Fibroblast of lung (primary cell): ENCODE measurements at regions not wholly inside any gene's neighbourhood (a gene's known extent, or its start where the extent isn't known, plus 50 kb on each side); places are given as distances from the start of the nearest gene placed in this dataset.

Experiments used
- DNase-seq, 2 donors: peaks; one replicate each; pipeline versions ENCODE4 v3.0.0 to v3.0.0-alpha.2; 2010; ENCODE audit warnings: low read depth in 2 of 2
- H2AFZ ChIP-seq: 2 replicates; pipeline ENCODE4 v1.5.1; 2012; ENCODE audit warnings: low read length, control low read depth, inconsistent platforms
- H3K27ac ChIP-seq: 2 replicates; pipeline ENCODE4 v1.5.1; 2011; ENCODE audit warnings: low read length, control low read depth; ENCODE audit not compliant: insufficient read depth
- H3K27me3 ChIP-seq: 2 replicates; pipeline ENCODE4 v1.5.1; 2011; ENCODE audit warnings: mild to moderate bottlenecking, low read length; ENCODE audit not compliant: control insufficient read depth, insufficient read depth
- H3K36me3 ChIP-seq: 2 replicates; pipeline ENCODE4 v1.5.1; 2011; ENCODE audit warnings: low read length; ENCODE audit not compliant: control insufficient read depth, insufficient read depth
- H3K4me1 ChIP-seq: 2 replicates; pipeline ENCODE4 v1.5.1; 2011; ENCODE audit warnings: low read length; ENCODE audit not compliant: control insufficient read depth, insufficient read depth; ENCODE audit errors: extremely low read depth
- H3K4me2 ChIP-seq: 2 replicates; pipeline ENCODE4 v1.5.1; 2011; ENCODE audit warnings: low read length, control low read depth; ENCODE audit not compliant: insufficient read depth; ENCODE audit errors: extremely low read depth
- H3K4me3 ChIP-seq, 4 experiments: fragments of 200-600 bp in 1 of 4; sonication (generic) in 1 of 4; replicated peaks in 1 of 4; 2 replicates each; pipeline ENCODE4 v1.5.1; 2011 to 2016; ENCODE audit warnings: low read length in 4 of 4, low read depth in 3 of 4, mild to moderate bottlenecking in 3 of 4, control low read depth in 2 of 4, inconsistent platforms in 1 of 4, mixed read lengths in 1 of 4; ENCODE audit not compliant: insufficient read depth in 1 of 4; ENCODE audit errors: control extremely low read depth in 1 of 4
- H3K79me2 ChIP-seq: 2 replicates; pipeline ENCODE4 v1.5.1; 2012; ENCODE audit warnings: mild to moderate bottlenecking, low read length, inconsistent platforms; ENCODE audit not compliant: control insufficient read depth, insufficient read depth
- H3K9ac ChIP-seq: 2 replicates; pipeline ENCODE4 v1.5.1; 2011; ENCODE audit warnings: mild to moderate bottlenecking, low read length, control low read depth; ENCODE audit not compliant: insufficient read depth
- H3K9me3 ChIP-seq: 2 replicates; pipeline ENCODE4 v1.5.1; 2012; ENCODE audit warnings: low read depth, low read length; ENCODE audit not compliant: control insufficient read depth, insufficient read depth
- H4K20me1 ChIP-seq: 2 replicates; pipeline ENCODE4 v1.5.1; 2011; ENCODE audit warnings: low read length; ENCODE audit not compliant: control insufficient read depth, insufficient read depth; ENCODE audit errors: extremely low read depth
- CTCF ChIP-seq, 2 donors: IDR thresholded peaks in 1 of 2; conservative IDR thresholded peaks in 1 of 2; 1 replicate in 1 of 2; 2 replicates in 1 of 2; pipeline ENCODE4 v1.5.1; 2011 to 2012; ENCODE audit warnings: low read length in 2 of 2, control low read depth in 1 of 2, inconsistent platforms in 1 of 2, low read depth in 1 of 2, mild to moderate bottlenecking in 1 of 2
- EZH2 ChIP-seq: IDR thresholded peaks from 2 replicates; pipeline ENCODE4 v1.5.1; 2012; ENCODE audit warnings: low read length, control low read depth, mild to moderate bottlenecking; ENCODE audit errors: missing control alignments

- no peak for DNase-seq
- Histone ChIP-seq H4K20me1 (no peaks in the 10 kb centered on the region), H3K79me2 (no peaks in the 10 kb centered on the region), H3K27me3 (no peaks in the 10 kb centered on the region), H3K9ac (no peak overlapping the region), H3K9me3 (no peaks in the 10 kb centered on the region), H3K36me3 (no peaks in the 10 kb centered on the region), H2AFZ (no peak overlapping the region), H3K4me1 (no peaks in the 10 kb centered on the region), H3K4me2 (no peak overlapping the region), H3K4me3 (no peak overlapping the region), H3K27ac (no peak overlapping the region)
- TF ChIP-seq CTCF (conservative IDR thresholded peaks at IDR 0.05 in 1 of 2, IDR thresholded peaks at IDR 0.05 in 1 of 2; ENCODE audit: low read depth in 1 of 2, low read length in 2 of 2): no peak
- TF ChIP-seq EZH2: no peak
Observed at GRCh38 chr9:81112627-81113452, 576.5 kb downstream of the TLE1 start.

- Histone ChIP-seq H3K27ac (no peak overlapping the region), H3K4me3 (no peak overlapping the region), H3K36me3 (no peaks in the 10 kb centered on the region), H3K27me3 (no peaks in the 10 kb centered on the region), H4K20me1 (no peaks in the 10 kb centered on the region), H3K9me3 (no peaks in the 10 kb centered on the region), H3K4me1 (no peaks in the 10 kb centered on the region), H3K79me2 (no peaks in the 10 kb centered on the region), H3K4me2 (no peak overlapping the region), H2AFZ (no peak overlapping the region), H3K9ac (no peak overlapping the region)
- DNase-seq: no peak
- TF ChIP-seq CTCF (conservative IDR thresholded peaks at IDR 0.05 in 1 of 2, IDR thresholded peaks at IDR 0.05 in 1 of 2; ENCODE audit: low read depth in 1 of 2, low read length in 2 of 2) (no peak), EZH2 (no peak)
Observed at GRCh38 chr9:81108821-81109220, 580.5 kb downstream of the TLE1 start.

GRCh38 chr9:81108391-81108790 is 581.0 kb downstream of the TLE1 start:
- Histone ChIP-seq H3K9ac (no peak overlapping the region), H3K9me3 (no peaks in the 10 kb centered on the region), H3K79me2 (no peaks in the 10 kb centered on the region), H3K27ac (no peak overlapping the region), H3K4me2 (no peak overlapping the region), H3K36me3 (no peaks in the 10 kb centered on the region), H4K20me1 (no peaks in the 10 kb centered on the region), H3K27me3 (no peaks in the 10 kb centered on the region), H2AFZ (no peak overlapping the region), H3K4me3 (no peak overlapping the region), H3K4me1 (no peaks in the 10 kb centered on the region)
- no peak for TF ChIP-seq EZH2
- no peak for TF ChIP-seq CTCF (conservative IDR thresholded peaks at IDR 0.05 in 1 of 2, IDR thresholded peaks at IDR 0.05 in 1 of 2; ENCODE audit: low read depth in 1 of 2, low read length in 2 of 2)
- DNase-seq: peak in 1 of 2 donors; percentile 40
